HEK293T (cell line): ENCODE measurements at regions not wholly inside any gene's neighbourhood (a gene's known extent, or its start where the extent isn't known, plus 50 kb on each side); places are given as distances from the start of the nearest gene placed in this dataset.
A peak's percentile ranks its signal among the peaks of the same experiment; 100 is the strongest.

Source experiments
- ARNT ChIP-seq: fragments of 450-650 bp; IDR thresholded peaks from 2 replicates; pipeline ENCODE4 v1.6.1; 2017; ENCODE audit warnings: mild to moderate bottlenecking
- CTBP1 ChIP-seq: fragments of 450-650 bp; IDR thresholded peaks from 2 replicates; pipeline ENCODE4 v1.6.1; 2016; ENCODE audit warnings: borderline replicate concordance
- ELF4 ChIP-seq: fragments of 450-650 bp; IDR thresholded peaks from 2 replicates; pipeline ENCODE4 v1.6.1; 2017; ENCODE audit warnings: antibody characterized with exemption
- FOXA1 ChIP-seq: fragments of 450-650 bp; IDR thresholded peaks from 2 replicates; pipeline ENCODE4 v1.6.1; 2016; ENCODE audit warnings: mild to moderate bottlenecking
- FOXK2 ChIP-seq: fragments of 450-650 bp; IDR thresholded peaks from 2 replicates; pipeline ENCODE4 v1.6.1; 2016; ENCODE audit warnings: mild to moderate bottlenecking
- FOXM1 ChIP-seq: fragments of 450-650 bp; IDR thresholded peaks from 2 replicates; pipeline ENCODE4 v1.6.1; 2017; ENCODE audit warnings: mild to moderate bottlenecking, borderline replicate concordance
- HDGF ChIP-seq: fragments of 450-650 bp; IDR thresholded peaks from 2 replicates; pipeline ENCODE4 v1.6.1; 2017; ENCODE audit warnings: antibody characterized with exemption, borderline replicate concordance
- L3MBTL2 ChIP-seq: fragments of 450-650 bp; conservative IDR thresholded peaks from 2 replicates; pipeline ENCODE4 v1.6.1; 2016; ENCODE audit warnings: mild to moderate bottlenecking
- SP1 ChIP-seq: fragments of 450-650 bp; IDR thresholded peaks from 2 replicates; pipeline ENCODE4 v1.6.1; 2017
- ZNF384 ChIP-seq: fragments of 450-650 bp; IDR thresholded peaks from 2 replicates; pipeline ENCODE4 v1.6.1; 2016
- TF ChIP-seq, protein P1 (sequence below): fragments of 450-650 bp; IDR thresholded peaks from 2 replicates; pipeline ENCODE4 v1.6.1; 2016

DNA sequence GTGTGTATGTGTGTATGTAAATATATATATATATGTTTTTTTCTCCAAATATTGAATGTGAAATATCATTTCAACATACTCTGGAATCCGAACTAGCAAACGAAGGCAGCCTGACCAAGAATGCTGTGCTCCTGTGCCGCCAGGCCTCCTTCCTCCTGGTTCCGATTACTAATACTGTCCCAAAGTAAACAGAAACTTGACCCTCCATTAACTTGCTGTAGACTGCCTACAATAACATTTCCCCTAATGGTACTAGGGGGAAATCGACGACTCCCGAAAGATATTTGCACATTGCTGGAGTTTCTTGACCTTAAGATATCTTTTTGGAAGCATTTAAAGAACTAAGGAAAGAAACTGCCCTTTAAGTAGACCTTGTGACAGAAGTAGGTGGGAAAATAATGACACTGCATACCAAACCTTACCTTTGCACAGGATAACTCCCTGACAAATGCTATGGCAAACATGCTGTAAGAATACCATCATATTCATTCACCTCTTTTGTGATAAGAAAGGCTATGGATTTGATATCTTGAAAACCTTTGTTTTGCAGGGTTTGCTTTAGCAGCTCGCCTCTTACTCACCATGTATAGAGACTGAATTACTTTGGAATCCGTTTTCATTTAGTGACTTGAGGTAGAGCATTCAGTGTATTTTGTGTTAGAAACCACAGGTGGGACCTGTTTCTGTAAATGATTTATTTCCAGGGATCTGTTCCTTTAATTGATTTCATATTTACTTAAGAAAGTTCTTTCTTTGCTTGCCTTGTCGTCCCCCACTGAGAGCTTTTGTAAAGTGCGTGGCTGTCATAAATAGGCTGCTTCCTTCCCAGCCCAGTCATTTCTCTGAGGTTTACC lies 80.1 kb downstream of the KLF5 start:
- no peak for TF ChIP-seq SP1
- TF ChIP-seq ELF4, result no peak
- TF ChIP-seq ARNT, result no peak
- peak; percentile 30; the same call in 1 of the 2 replicates for TF ChIP-seq L3MBTL2
- TF ChIP-seq FOXA1, result 0 out of 2 replicates have a peak, but pooled peaks have one; percentile 45
- no peak for TF ChIP-seq FOXK2
- TF ChIP-seq HDGF, result no peak
- TF ChIP-seq, protein P1, sequence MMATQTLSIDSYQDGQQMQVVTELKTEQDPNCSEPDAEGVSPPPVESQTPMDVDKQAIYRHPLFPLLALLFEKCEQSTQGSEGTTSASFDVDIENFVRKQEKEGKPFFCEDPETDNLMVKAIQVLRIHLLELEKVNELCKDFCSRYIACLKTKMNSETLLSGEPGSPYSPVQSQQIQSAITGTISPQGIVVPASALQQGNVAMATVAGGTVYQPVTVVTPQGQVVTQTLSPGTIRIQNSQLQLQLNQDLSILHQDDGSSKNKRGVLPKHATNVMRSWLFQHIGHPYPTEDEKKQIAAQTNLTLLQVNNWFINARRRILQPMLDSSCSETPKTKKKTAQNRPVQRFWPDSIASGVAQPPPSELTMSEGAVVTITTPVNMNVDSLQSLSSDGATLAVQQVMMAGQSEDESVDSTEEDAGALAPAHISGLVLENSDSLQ, result peak; percentile 56; the same call in 1 of the 2 replicates
- no peak for TF ChIP-seq FOXM1
- TF ChIP-seq CTBP1, result no peak
- TF ChIP-seq ZNF384, result no peak
